ENCODE measurements at regions not wholly inside any gene's neighbourhood (a gene's known extent, or its start where the extent isn't known, plus 50 kb on each side); places are given as distances from the start of the nearest gene placed in this dataset.

DNA sequence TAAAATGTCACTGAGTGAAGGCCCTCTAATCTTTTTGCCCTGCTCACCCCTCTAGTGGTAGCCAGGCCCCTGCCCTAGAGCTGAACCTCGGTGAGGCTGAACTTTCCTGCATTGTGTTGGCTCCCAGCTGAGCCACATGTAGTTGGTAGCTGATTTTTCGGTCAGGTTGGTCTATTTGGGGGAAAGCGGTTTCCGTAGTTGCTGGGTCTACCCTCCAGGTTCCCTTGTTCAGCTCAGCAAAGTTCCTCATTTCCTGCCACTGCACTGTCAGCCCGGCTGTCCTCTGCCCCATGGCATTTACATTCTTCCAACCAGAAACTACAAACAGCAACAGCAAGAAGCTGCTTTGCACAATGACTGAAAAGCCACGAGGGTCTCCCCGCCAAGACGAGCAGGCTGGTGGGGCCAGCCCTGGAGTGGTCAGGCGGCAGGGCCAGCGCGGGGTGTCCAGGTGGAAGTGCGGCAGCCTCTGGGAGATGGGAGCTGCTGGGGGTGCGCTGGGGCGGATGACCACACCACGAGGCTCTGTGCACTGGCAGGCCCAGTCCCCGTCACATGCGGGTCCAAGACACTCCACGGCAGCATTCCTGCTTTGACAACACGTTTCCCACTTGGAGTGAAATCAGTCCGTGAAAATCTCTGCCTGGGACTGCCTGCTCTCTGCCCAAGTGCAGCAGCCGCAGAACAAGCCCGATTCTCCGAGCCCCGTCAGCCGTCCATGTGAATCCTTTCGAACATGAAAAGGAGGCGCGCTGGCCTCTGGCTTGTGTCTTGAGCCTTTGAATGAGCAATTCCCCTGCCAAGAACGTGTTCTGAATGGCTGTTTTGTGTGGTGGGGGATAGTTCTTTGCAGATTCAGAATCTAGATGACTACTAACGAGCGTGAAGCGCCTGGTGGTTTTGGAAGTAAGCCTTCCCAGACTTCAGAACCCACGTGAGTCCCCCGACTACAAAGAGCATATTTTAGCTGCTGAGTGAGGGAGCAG lies 159.4 kb downstream of the ASB1 start:
- POLR2A ChIA-PET: no interaction called here
- CTCF ChIA-PET: interaction anchor here (1.4 to 1.6 kb wide), 2 partner anchors 13 kb away, joined by 4 read pairs; no protein-coding TSS in a partner anchor
- DNase-seq (ENCODE audit: extremely low spot score): no peak
- TF ChIP-seq, protein P1, sequence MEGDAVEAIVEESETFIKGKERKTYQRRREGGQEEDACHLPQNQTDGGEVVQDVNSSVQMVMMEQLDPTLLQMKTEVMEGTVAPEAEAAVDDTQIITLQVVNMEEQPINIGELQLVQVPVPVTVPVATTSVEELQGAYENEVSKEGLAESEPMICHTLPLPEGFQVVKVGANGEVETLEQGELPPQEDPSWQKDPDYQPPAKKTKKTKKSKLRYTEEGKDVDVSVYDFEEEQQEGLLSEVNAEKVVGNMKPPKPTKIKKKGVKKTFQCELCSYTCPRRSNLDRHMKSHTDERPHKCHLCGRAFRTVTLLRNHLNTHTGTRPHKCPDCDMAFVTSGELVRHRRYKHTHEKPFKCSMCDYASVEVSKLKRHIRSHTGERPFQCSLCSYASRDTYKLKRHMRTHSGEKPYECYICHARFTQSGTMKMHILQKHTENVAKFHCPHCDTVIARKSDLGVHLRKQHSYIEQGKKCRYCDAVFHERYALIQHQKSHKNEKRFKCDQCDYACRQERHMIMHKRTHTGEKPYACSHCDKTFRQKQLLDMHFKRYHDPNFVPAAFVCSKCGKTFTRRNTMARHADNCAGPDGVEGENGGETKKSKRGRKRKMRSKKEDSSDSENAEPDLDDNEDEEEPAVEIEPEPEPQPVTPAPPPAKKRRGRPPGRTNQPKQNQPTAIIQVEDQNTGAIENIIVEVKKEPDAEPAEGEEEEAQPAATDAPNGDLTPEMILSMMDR (IDR thresholded peaks at IDR 0.05; ENCODE audit: control extremely low read depth, extremely low read depth, low read depth, missing control alignments): no peak

DNA sequence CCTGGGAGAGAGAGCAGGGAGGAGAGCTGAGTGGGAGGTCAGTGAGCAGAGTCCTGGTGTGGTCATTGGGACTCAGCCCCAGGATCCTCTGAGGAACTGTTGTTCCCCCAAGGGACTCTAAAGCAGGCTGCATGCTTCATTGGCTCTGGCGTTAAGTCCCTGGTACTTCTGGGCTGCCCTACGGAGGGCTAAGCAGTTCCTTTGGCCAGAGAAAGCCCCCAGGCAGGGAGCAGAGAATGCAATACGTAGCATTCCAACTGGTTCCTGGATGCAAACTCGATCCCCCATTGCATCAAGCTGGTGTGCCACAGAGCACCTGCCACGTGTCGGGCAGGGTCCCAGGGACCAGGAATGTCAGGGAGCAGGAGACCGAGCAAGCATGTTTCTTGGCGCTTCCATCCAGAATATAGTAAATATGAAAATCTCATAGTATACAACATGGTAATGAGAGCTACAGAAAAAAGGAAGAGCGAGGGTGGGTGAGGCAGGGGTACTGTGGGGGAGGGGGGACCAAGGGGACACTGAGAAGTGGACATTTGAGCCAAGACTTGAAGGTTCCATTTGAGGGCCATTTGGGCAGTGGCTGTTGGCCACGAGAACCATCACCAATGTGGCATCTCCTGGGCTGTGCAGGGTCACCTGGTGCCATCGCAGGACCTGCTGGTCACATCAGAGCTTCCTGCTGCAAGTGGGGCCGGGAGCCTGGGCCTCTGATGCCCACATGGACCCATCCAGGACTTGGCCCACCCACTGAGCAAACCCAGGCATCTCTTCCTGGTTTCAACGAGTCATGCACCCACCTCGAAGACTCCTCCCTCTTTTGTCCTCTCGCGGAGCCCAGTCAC lies 160.4 kb downstream of the ASB1 start:
- TF ChIP-seq, protein P1 (IDR thresholded peaks at IDR 0.05; ENCODE audit: control extremely low read depth, extremely low read depth, low read depth, missing control alignments): no peak
- ChIA-PET CTCF (interaction anchor here (1.6 kb wide), 1 partner anchor 14 kb away, joined by 4 read pairs; no protein-coding TSS in a partner anchor), POLR2A (no interaction called here)
- DNase-seq (ENCODE audit: extremely low spot score): no peak

DNA sequence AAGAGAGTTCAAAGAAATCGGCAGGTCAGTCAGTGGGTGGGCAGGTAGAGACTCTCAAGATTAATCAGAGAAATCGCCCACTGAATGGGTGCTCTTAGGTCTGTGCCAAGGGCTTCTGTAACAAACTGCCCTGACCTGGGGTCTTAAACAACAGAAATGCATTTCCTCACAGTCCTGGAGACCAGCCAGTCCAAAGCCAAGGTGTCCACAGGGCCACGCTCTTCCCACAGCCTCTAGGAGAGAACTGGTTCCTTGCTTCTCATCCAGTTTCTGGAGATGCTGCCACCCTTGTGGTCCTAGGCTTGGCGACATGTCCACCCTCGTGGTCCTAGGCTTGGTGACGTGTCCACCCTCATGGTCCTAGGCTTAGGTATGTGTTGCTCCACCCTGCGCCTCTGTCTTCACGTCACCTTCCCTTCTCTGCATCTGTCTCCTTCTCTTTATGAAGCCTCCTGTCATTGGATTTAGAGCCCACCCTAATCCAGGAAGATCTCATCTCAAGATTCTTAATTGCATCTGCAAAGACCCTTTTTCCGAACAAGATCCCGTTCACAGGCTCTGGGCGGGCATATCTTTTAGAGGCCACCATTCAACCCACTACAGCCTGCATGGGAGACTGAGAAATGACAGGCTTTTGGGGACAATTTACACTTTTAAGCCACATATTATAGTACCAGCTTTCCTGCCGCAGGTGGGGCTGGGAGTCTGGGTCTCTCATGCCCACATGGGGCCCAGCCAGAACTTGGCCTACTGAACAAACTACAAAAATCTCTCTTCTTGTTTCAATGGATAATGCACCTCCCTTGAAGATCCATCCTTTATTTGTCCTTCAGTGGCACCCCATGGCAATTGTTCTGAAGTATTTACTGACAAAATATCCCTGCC lies 161.3 kb downstream of the ASB1 start:
- ChIA-PET POLR2A (no interaction called here), CTCF (interaction anchor here (1.6 kb wide), 1 partner anchor 15 kb away, joined by 4 read pairs; no protein-coding TSS in a partner anchor)
- no peak for DNase-seq (ENCODE audit: extremely low spot score)
- TF ChIP-seq, protein P1 (IDR thresholded peaks at IDR 0.05; ENCODE audit: control extremely low read depth, extremely low read depth, low read depth, missing control alignments): no peak

DNA sequence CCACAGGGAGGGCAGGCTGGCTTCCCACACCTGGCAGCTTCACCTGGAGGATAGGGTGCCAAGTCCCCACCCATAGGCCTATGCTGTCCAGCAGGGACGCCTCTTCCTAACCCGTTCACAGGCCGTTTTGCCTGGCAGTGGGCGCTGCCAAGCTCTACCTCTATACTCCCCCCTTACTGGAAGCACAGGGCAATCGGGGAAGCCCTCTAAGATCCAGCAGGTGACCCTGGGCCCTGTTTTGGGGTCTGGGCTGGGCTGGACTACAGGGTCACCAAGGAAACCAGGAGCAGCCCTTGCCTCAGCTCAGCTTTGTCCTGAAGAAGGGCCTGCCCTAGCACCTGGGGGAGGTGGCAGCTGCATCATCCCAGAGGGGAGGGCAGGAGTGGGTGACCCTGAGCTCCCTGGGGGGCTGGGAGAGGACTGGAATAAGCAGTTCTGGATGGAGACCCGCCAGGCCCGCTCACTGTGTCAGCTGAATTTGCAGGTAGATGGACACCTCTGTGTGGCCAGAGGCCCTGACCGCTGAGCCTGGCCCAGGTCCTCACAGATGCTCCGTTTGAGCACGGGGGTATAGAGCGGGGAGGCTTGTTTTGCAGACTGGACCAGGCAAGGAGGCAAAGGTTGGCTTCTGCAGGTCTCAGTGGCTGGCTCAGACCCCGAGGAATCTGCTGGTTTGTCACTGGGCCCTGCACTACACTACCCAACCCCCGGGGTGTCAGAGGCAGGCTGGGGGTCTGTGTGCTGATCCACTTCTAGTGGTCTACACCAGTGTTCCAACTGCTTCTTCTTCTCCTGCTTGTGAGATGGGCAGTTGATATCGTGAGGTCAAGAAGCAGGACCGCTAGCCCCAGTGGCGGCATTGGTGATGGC lies 163.1 kb downstream of the ASB1 start:
- ChIA-PET CTCF (no interaction called here), POLR2A (no interaction called here)
- TF ChIP-seq, protein P1 (IDR thresholded peaks at IDR 0.05; ENCODE audit: control extremely low read depth, extremely low read depth, low read depth, missing control alignments): no peak
- DNase-seq (ENCODE audit: extremely low spot score): no peak

DNA sequence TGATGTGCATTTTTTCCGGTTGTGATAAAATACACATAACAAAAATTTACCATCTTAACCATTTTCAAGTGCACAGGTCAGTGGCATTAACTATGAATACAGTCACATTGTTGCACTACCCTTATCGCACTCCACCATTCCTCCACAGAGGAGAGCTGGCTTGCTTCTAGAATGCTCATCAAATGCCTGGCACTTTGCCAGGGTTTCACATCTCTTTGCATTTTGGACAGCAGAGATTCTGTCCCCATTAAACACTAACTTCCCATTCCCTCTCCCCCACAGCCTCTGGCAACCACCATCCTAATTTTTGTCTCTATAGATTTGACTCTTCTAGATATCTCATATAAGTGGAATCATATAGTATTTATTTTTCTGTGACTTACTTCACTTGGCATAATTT lies 165.0 kb downstream of the ASB1 start:
- TF ChIP-seq, protein P1 (IDR thresholded peaks at IDR 0.05; ENCODE audit: control extremely low read depth, extremely low read depth, low read depth, missing control alignments): no peak
- ChIA-PET POLR2A (no interaction called here), CTCF (no interaction called here)
- no peak for DNase-seq (ENCODE audit: extremely low spot score)
